ENCODE measurements at regions not wholly inside any gene's neighbourhood (a gene's known extent, or its start where the extent isn't known, plus 50 kb on each side); places are given as distances from the start of the nearest gene placed in this dataset.

- TF ChIP-seq CTCF (IDR thresholded peaks at IDR 0.05; ENCODE audit: poor library complexity, severe bottlenecking) (no peak), RAD21 (conservative IDR thresholded peaks at IDR 0.05) (no peak)
Observed at GRCh38 chr3:30188713-30189112, 417.7 kb upstream of the TGFBR2 start.

Measured in neural cell (in vitro differentiated cells).